ENCODE measurements at regions not wholly inside any gene's neighbourhood (a gene's known extent, or its start where the extent isn't known, plus 50 kb on each side); places are given as distances from the start of the nearest gene placed in this dataset.

- TF ChIP-seq ZNF584 (CRISPR knock-in tag; IDR thresholded peaks at IDR 0.05; ENCODE audit: low read depth) (no peak), SRF (CRISPR knock-in tag; IDR thresholded peaks at IDR 0.05) (no peak), ESRRA (IDR thresholded peaks at IDR 0.05; ENCODE audit: borderline replicate concordance, low read depth) (no peak), TFE3 (CRISPR knock-in tag; IDR thresholded peaks at IDR 0.05) (no peak), REST (IDR thresholded peaks at IDR 0.05; ENCODE audit: borderline replicate concordance) (no peak), REST (CRISPR knock-in tag; IDR thresholded peaks at IDR 0.05; ENCODE audit: low read depth) (no peak), ZBTB33 (CRISPR knock-in tag; IDR thresholded peaks at IDR 0.05) (no peak), MAX (CRISPR knock-in tag; IDR thresholded peaks at IDR 0.05) (no peak), CEBPZ (IDR thresholded peaks at IDR 0.05; ENCODE audit: borderline replicate concordance, low read depth, low read length) (no peak), CTCF (IDR thresholded peaks at IDR 0.05 in 2 of 3, conservative IDR thresholded peaks at IDR 0.05 in 1 of 3; ENCODE audit: insufficient read depth in 2 of 3, low read depth in 1 of 3, low read length in 3 of 3) (no peak)
Observed at GRCh38 chr20:51210084-51210483, 187.2 kb upstream of the KCNG1 start.

All from K562 (cell line).